ENCODE measurements at regions not wholly inside any gene's neighbourhood (a gene's known extent, or its start where the extent isn't known, plus 50 kb on each side); places are given as distances from the start of the nearest gene placed in this dataset.

DNA sequence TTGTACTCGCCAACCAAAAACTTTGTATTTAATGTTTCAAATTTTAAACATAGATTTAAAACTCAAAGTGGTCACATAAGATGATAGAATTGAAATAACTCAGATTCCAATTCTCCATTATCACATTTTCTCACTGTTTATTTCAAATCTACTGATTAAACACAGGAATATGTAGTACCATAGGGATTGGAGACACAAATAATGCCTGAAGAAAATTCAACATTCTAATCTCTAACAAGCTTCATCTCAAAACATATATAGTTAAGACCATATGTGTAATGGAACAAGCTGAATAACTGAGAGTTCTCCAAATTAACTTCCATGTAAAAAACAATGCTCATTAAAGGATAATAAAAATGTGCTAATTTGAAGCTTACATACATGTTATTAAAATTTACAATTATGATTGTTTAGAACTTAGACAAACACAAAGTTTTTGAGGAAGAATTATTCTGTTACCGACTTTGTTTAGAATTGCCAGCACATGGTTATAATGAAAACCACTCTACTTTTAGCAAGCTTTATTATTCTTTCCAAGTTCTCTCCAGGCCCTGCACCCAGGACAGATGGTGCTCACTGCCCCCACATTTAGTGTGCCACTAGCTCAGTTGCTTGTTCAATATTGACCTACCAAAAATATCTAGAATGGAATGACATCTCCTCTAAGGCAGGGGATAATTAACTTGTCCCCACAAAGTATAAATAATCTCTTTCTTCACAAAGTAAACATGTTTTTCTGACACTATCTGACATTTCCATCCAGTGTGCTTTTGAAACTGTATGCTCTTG, 467.2 kb downstream of the TTLL7 start:
- TF ChIP-seq, protein P1, sequence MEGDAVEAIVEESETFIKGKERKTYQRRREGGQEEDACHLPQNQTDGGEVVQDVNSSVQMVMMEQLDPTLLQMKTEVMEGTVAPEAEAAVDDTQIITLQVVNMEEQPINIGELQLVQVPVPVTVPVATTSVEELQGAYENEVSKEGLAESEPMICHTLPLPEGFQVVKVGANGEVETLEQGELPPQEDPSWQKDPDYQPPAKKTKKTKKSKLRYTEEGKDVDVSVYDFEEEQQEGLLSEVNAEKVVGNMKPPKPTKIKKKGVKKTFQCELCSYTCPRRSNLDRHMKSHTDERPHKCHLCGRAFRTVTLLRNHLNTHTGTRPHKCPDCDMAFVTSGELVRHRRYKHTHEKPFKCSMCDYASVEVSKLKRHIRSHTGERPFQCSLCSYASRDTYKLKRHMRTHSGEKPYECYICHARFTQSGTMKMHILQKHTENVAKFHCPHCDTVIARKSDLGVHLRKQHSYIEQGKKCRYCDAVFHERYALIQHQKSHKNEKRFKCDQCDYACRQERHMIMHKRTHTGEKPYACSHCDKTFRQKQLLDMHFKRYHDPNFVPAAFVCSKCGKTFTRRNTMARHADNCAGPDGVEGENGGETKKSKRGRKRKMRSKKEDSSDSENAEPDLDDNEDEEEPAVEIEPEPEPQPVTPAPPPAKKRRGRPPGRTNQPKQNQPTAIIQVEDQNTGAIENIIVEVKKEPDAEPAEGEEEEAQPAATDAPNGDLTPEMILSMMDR (IDR thresholded peaks at IDR 0.05): no peak
- no peak for TF ChIP-seq POLR2A (IDR thresholded peaks at IDR 0.05)

Measured in Peyer's patch (tissue), 4 donors.